NK-92 treated with Interleukin-12 subunit alpha and Interleukin-12 subunit beta, amount 100 ng/mL, for 24 hours (cell line): ENCODE measurements at regions not wholly inside any gene's neighbourhood (a gene's known extent, or its start where the extent isn't known, plus 50 kb on each side); places are given as distances from the start of the nearest gene placed in this dataset.

ENCODE experiments used
- DNase-seq: peaks from one replicate; lab custom pipeline; 2025; lab: John Stamatoyannopoulos, UW

DNA sequence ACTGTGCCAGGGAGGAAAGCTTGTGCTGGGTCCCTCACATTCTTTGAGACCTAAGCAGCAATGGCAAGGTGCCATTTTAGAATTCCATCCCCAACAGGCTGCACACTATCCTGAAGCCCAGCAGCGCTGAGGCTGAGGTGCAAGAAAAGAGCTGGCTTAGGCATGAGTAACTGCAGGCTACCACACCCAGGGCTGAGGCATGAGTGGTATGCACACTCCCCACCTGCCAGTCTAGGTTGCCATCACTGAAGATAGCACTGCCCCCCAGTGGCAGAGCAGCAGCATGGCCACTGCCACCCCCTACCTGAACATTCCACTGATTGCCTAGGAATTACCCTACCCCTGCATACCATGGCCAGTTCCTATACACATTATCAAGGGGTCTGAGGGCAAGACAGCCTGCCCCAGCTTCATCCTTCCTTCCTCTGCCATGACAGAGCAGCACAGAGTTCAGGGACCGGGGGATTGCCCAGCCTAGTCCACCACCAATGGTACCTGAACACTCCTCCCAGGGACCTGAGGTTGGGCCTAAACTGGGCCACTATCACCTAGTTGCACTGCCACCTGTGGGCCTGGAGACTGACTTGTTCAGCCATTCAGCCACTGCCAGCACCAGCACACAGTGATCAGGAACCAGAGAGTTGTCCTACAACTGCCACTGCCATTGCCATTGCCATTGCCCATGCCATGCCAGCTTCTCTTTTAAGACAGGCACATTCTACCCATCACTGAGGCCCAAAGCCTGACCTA lies 129.8 kb downstream of the SATB1 start:
- DNase-seq: no peak

- DNase-seq: no peak
Measured at GRCh38 chr3:18290157-18290556, 135.0 kb downstream of the SATB1 start.

GRCh38 chr3:18288243-18288642 lies 136.9 kb downstream of the SATB1 start:
- no peak for DNase-seq

GRCh38 chr3:18284716-18285115 lies 140.4 kb downstream of the SATB1 start:
- DNase-seq: no peak

GRCh38 chr3:18283680-18284079 lies 141.5 kb downstream of the SATB1 start:
- no peak for DNase-seq

- no peak for DNase-seq
Measured at GRCh38 chr3:18282507-18282906, 142.6 kb downstream of the SATB1 start.

GRCh38 chr3:18279226-18279737 lies 145.9 kb downstream of the SATB1 start:
- no peak for DNase-seq

GRCh38 chr3:18264853-18265252 lies 160.3 kb downstream of the SATB1 start:
- DNase-seq: no peak

- DNase-seq: no peak
Measured at GRCh38 chr3:18264361-18264760, 160.8 kb downstream of the SATB1 start.

DNA sequence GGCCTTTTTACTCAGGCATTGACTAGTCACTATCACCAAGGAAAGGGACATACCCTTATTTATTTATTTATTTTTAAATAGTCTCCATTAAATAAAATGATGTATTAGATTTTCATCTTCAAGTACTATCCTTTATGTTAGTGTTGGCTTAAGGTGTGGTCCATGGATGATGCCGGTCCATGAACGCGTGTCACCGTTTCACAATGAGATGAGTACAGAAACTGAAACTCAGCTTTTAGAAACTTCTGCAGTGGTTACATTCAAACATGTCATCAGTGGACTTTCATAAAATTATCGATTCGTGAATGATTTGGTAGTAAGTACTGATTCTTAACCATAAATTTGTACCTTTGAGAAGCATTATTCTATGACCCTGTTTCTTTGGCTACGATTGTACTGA lies 166.6 kb downstream of the SATB1 start:
- DNase-seq: no peak

GRCh38 chr3:18252578-18252977 lies 172.6 kb downstream of the SATB1 start:
- DNase-seq: no peak

GRCh38 chr3:18250991-18251390 lies 174.1 kb downstream of the SATB1 start:
- DNase-seq: no peak

DNA sequence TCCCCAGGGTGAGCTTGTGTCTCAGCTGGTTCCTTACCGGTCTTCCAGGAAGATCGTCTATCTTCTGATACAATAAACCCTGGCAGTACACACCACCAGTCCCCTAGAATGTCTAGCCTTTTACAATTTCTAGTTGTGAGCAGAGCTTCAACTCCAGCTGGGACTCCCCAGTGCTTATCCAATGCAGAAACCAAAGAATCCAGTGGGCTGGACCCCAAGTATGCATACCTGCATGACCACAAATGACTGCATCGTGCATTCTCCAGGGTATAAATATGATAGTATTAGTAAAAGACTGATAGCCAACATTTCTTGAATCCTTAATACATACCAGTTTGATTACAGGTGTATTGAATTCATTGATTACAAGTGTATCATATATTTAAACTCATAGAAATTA lies 176.0 kb downstream of the SATB1 start:
- no peak for DNase-seq

GRCh38 chr3:18247776-18248310 lies 177.3 kb downstream of the SATB1 start:
- no peak for DNase-seq

GRCh38 chr3:18247139-18247695 lies 177.9 kb downstream of the SATB1 start:
- DNase-seq: no peak

GRCh38 chr3:18246336-18247060 lies 178.6 kb downstream of the SATB1 start:
- no peak for DNase-seq

DNA sequence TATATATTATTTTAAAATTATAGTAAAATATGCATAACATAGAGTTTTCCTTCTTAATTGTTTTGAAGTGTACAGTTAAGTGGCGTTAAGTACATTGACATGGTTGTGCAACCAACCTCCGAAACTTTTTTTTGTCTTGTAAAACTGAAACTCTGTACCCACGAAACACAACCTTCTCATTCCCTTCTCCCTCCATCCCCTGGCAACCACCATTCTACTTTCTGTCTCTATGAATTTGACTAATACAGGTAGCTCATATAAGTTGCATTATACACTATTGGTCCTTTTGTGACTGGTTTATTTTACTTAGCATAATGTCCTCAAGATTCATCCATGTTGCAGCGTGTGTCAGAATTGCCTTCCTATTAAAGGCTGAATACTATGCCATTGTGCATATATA lies 179.4 kb downstream of the SATB1 start:
- DNase-seq: no peak

DNA sequence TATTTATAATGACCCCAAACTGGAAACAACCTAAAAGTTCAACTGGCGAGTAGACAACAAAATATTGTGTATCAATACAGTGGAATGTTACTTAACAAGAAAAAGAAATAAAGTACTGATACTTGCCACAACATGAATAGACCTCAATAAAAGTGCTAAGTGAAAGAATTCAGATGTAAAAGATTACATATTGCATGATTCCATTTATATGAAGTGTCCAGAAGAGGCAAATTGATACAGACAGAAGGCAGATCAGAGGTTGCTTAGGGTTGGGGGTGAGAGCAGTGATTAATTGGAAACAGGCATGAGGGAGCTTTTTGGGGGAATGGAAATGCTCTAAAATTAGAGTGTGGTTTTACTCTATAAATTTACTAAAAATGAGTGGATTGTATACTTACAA lies 183.3 kb downstream of the SATB1 start:
- no peak for DNase-seq

GRCh38 chr3:18239674-18240073 lies 185.5 kb downstream of the SATB1 start:
- DNase-seq: no peak

GRCh38 chr3:18238746-18239331 lies 186.3 kb downstream of the SATB1 start:
- no peak for DNase-seq

GRCh38 chr3:18238332-18238731 lies 186.8 kb downstream of the SATB1 start:
- DNase-seq: no peak

DNA sequence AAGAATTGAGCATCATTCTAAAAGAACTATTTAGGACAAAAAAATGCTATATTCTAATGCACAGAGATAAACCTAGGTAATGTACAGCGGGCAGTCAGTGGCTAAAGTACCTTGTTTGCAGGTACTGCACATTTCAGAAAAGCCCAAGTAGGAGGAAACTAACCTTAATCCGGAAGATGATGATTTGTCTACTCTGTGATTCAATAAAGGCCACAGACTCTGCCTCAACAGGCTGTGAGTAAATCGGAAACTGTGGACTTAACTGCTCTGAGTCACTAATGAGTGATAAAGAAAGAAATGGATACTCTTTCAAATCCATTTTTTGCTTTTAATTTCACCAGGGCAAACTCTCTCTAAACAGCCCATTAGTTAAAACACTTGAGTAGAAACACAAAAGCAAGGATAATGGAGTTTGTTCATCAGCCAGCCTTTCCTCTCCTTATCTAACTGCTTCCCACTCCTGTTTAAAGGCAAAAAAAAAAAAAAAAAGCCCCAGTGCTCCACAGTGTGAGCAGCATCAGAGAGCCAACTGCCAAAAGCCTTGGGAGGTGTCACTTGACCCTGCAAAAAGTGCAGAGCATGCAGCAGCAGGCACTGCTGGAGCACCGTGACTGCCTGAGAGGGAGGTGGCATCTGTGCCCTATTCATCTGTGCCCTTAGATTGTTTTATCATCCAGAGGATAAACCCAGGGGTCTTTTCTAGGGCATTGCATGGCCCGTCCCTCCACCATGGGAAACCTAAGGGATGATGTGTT lies 187.7 kb downstream of the SATB1 start:
- DNase-seq: no peak
